HG03575 (cell line): ENCODE measurements at regions not wholly inside any gene's neighbourhood (a gene's known extent, or its start where the extent isn't known, plus 50 kb on each side); places are given as distances from the start of the nearest gene placed in this dataset.
"Not testable (repeated sequence)": the region's sequence is repeated elsewhere in the genome, so short reads cannot be mapped to it uniquely, and the experiment has no call there.

ENCODE experiments used
- ATAC-seq: cut with Tn5 transposase; IDR thresholded peaks from one replicate; pipeline ENCODE4 v1.9.1; 2021; ENCODE audit not compliant: unreplicated experiment, insufficient number of reproducible peaks, low FRiP score; ENCODE audit errors: extremely low read depth

GRCh38 chr6:62819640-62820039 lies 391.6 kb upstream of the FKBP1C start:
- no peak for ATAC-seq

- ATAC-seq, result no peak
Measured at GRCh38 chr6:62808565-62809293, 402.5 kb upstream of the FKBP1C start.

- no peak for ATAC-seq
Measured at GRCh38 chr6:62805431-62805830, 405.8 kb upstream of the FKBP1C start.

- no peak for ATAC-seq
Measured at GRCh38 chr6:62803094-62803493, 408.2 kb upstream of the FKBP1C start.

GRCh38 chr6:62797190-62797589 lies 414.1 kb upstream of the FKBP1C start:
- ATAC-seq, result no peak

- no peak for ATAC-seq
Measured at GRCh38 chr6:62775427-62776022, 435.7 kb upstream of the FKBP1C start.

- ATAC-seq, result not testable (repeated sequence)
Measured at GRCh38 chr6:62766174-62766573, 445.1 kb upstream of the FKBP1C start.

GRCh38 chr6:62764841-62765240 lies 446.4 kb upstream of the FKBP1C start:
- ATAC-seq, result no peak

- ATAC-seq, result no peak
Measured at GRCh38 chr6:62763125-62763912, 447.9 kb upstream of the FKBP1C start.

GRCh38 chr6:62746968-62747367 lies 460.9 kb upstream of the KHDRBS2 start:
- ATAC-seq, result no peak

GRCh38 chr6:62746161-62746560 lies 460.1 kb upstream of the KHDRBS2 start:
- no peak for ATAC-seq

GRCh38 chr6:62740596-62740995 lies 454.6 kb upstream of the KHDRBS2 start:
- ATAC-seq, result no peak

GRCh38 chr6:62740171-62740570 lies 454.1 kb upstream of the KHDRBS2 start:
- no peak for ATAC-seq

- ATAC-seq, result no peak
Measured at GRCh38 chr6:62737792-62738191, 451.8 kb upstream of the KHDRBS2 start.

GRCh38 chr6:62721408-62721807 lies 435.4 kb upstream of the KHDRBS2 start:
- ATAC-seq, result no peak

GRCh38 chr6:62716719-62717118 lies 430.7 kb upstream of the KHDRBS2 start:
- no peak for ATAC-seq

GRCh38 chr6:62714112-62714511 lies 428.1 kb upstream of the KHDRBS2 start:
- no peak for ATAC-seq

GRCh38 chr6:62711750-62712149 lies 425.7 kb upstream of the KHDRBS2 start:
- no peak for ATAC-seq

GRCh38 chr6:62707914-62708313 lies 421.9 kb upstream of the KHDRBS2 start:
- ATAC-seq, result no peak

- ATAC-seq, result no peak
Measured at GRCh38 chr6:62707156-62707555, 421.1 kb upstream of the KHDRBS2 start.
